ENCODE measurements at regions not wholly inside any gene's neighbourhood (a gene's known extent, or its start where the extent isn't known, plus 50 kb on each side); places are given as distances from the start of the nearest gene placed in this dataset.

GRCh38 chr5:175216991-175217390, 227.0 kb downstream of the DRD1 start:
- TF ChIP-seq CTCF (IDR thresholded peaks at IDR 0.05; ENCODE audit: extremely low read depth, missing control alignments) = no peak
- no peak for DNase-seq (ENCODE audit: low spot score)

GRCh38 chr5:175215906-175216305, 228.1 kb downstream of the DRD1 start:
- TF ChIP-seq CTCF (IDR thresholded peaks at IDR 0.05; ENCODE audit: extremely low read depth, missing control alignments) = no peak
- DNase-seq (ENCODE audit: low spot score) = no peak

- TF ChIP-seq CTCF (IDR thresholded peaks at IDR 0.05; ENCODE audit: extremely low read depth, missing control alignments) = no peak
- no peak for DNase-seq (ENCODE audit: low spot score)
These were observed 229.8 kb downstream of the DRD1 start for GRCh38 chr5:175214152-175214551.

GRCh38 chr5:175211956-175212756, 231.8 kb downstream of the DRD1 start:
- TF ChIP-seq CTCF (IDR thresholded peaks at IDR 0.05; ENCODE audit: extremely low read depth, missing control alignments) = no peak

GRCh38 chr5:175207321-175208040, 236.5 kb downstream of the DRD1 start:
- no peak for DNase-seq (ENCODE audit: low spot score)

More at GRCh38 chr5:175211956-175212756, 231.8 kb downstream of the DRD1 start:
- no peak for DNase-seq (ENCODE audit: low spot score)

GRCh38 chr5:175206669-175207068, 237.3 kb downstream of the DRD1 start:
- no peak for DNase-seq (ENCODE audit: low spot score)
- no peak for TF ChIP-seq CTCF (IDR thresholded peaks at IDR 0.05; ENCODE audit: extremely low read depth, missing control alignments)

More at GRCh38 chr5:175207321-175208040, 236.5 kb downstream of the DRD1 start:
- TF ChIP-seq CTCF (IDR thresholded peaks at IDR 0.05; ENCODE audit: extremely low read depth, missing control alignments) = no peak

GRCh38 chr5:175202463-175203068, 241.4 kb downstream of the DRD1 start:
- no peak for TF ChIP-seq CTCF (IDR thresholded peaks at IDR 0.05; ENCODE audit: extremely low read depth, missing control alignments)
- no peak for DNase-seq (ENCODE audit: low spot score)

All from GM20000 (cell line).